ENCODE measurements at regions not wholly inside any gene's neighbourhood (a gene's known extent, or its start where the extent isn't known, plus 50 kb on each side); places are given as distances from the start of the nearest gene placed in this dataset.
"Not testable (repeated sequence)": the region's sequence is repeated elsewhere in the genome, so short reads cannot be mapped to it uniquely, and the experiment has no call there.

- no peaks in the 10 kb centered on the region for H3K9me3 ChIP-seq
- TF ChIP-seq CTCF (IDR thresholded peaks at IDR 0.05) (no peak), POLR2A (IDR thresholded peaks at IDR 0.05) (no peak), EP300 (IDR thresholded peaks at IDR 0.05) (no peak), POLR2AphosphoS5 (IDR thresholded peaks at IDR 0.05) (peak in 1 of 3 donors; percentile 66)
- H3K4me3 ChIP-seq = no peak overlapping the region
- intact Hi-C loops (cut with DNase I; ENCODE audit: low total_unique reads) = no loop called here
- no peaks in the 10 kb centered on the region for H3K36me3 ChIP-seq
- DNase-seq = peak in 1 of 2 donors; percentile 27
- peaks cover 0 to 11% (median 3%) of the 10 kb centered on the region in 4 donors for H3K4me1 ChIP-seq
- H3K27me3 ChIP-seq = no peaks in the 10 kb centered on the region
- WGBS, 5 donors = 54 to 72% (median 68%) methylated on average over 18 to 22 of the region's 22 CpGs
- peak overlapping the region in 2 of 5 donors; percentile 14 to 64 for H3K27ac ChIP-seq
Measured at GRCh38 chr6:4660377-4661321, 115.6 kb upstream of the CDYL start.

- H3K9me3 ChIP-seq; intact Hi-C loops (cut with DNase I; ENCODE audit: low total_unique reads); H3K27ac ChIP-seq; H3K4me3 ChIP-seq; H3K27me3 ChIP-seq; DNase-seq; H3K36me3 ChIP-seq: not testable (repeated sequence)
- H3K4me1 ChIP-seq = peaks cover 0 to 11% (median 3%) of the 10 kb centered on the region in 4 donors
- 83 to 100% (median 98%) methylated on average over 1 to 2 of the region's 2 CpGs for WGBS, 5 donors
Measured at GRCh38 chr6:4659719-4660118, 116.5 kb upstream of the CDYL start.

- Histone ChIP-seq H3K27ac (no peak overlapping the region), H3K4me3 (no peak overlapping the region), H3K4me1 (peaks cover 0 to 11% (median 3%) of the 10 kb centered on the region in 4 donors), H3K9me3 (no peaks in the 10 kb centered on the region), H3K27me3 (no peaks in the 10 kb centered on the region), H3K36me3 (no peaks in the 10 kb centered on the region)
- 74 to 83% (median 76%) methylated on average over 6 of the region's 6 CpGs for WGBS, 5 donors
- TF ChIP-seq POLR2A (IDR thresholded peaks at IDR 0.05) (no peak), EP300 (IDR thresholded peaks at IDR 0.05) (no peak), POLR2AphosphoS5 (IDR thresholded peaks at IDR 0.05) (no peak), CTCF (IDR thresholded peaks at IDR 0.05) (no peak)
- DNase-seq = no peak
- intact Hi-C loops (cut with DNase I; ENCODE audit: low total_unique reads) = no loop called here
Measured at GRCh38 chr6:4658486-4658885, 117.7 kb upstream of the CDYL start.

GRCh38 chr6:4656106-4656505 lies 120.1 kb upstream of the CDYL start:
- Histone ChIP-seq H3K4me1 (peaks cover 0 to 5% (median under 1%) of the 10 kb centered on the region in 4 donors), H3K27ac (no peak overlapping the region), H3K9me3 (no peaks in the 10 kb centered on the region), H3K36me3 (no peaks in the 10 kb centered on the region), H3K27me3 (no peaks in the 10 kb centered on the region), H3K4me3 (no peak overlapping the region)
- TF ChIP-seq POLR2A (IDR thresholded peaks at IDR 0.05) = no peak
- no peak for TF ChIP-seq POLR2AphosphoS5 (IDR thresholded peaks at IDR 0.05)
- TF ChIP-seq EP300 (IDR thresholded peaks at IDR 0.05) = no peak
- TF ChIP-seq CTCF (IDR thresholded peaks at IDR 0.05) = no peak
- intact Hi-C loops (cut with DNase I; ENCODE audit: low total_unique reads) = no loop called here
- DNase-seq = no peak
- 72 to 80% (median 80%) methylated on average over 3 of the region's 3 CpGs for WGBS, 5 donors

All from stomach (tissue), 8 donors.